GM06990 (cell line): ENCODE measurements at regions not wholly inside any gene's neighbourhood (a gene's known extent, or its start where the extent isn't known, plus 50 kb on each side); places are given as distances from the start of the nearest gene placed in this dataset.
"Not testable (repeated sequence)": the region's sequence is repeated elsewhere in the genome, so short reads cannot be mapped to it uniquely, and the experiment has no call there.

Source experiments
- DNase-seq: peaks from one replicate; pipeline ENCODE4 v3.0.0-alpha.2; 2011; ENCODE audit not compliant: insufficient read length; ENCODE audit errors: extremely low read depth
- H3K27me3 ChIP-seq: replicated peaks from 2 replicates; pipeline ENCODE4 v1.6.0; 2011; ENCODE audit warnings: low read length; ENCODE audit not compliant: control insufficient read depth, insufficient read depth
- H3K36me3 ChIP-seq: 2 replicates; pipeline ENCODE4 v1.5.1; 2011; ENCODE audit warnings: low read length; ENCODE audit not compliant: control insufficient read depth, insufficient read depth
- H3K4me3 ChIP-seq: replicated peaks from 2 replicates; pipeline ENCODE4 v1.5.1; 2011; ENCODE audit warnings: low read depth, mild to moderate bottlenecking, control low read depth, low read length
- TF ChIP-seq, protein P1 (sequence below): IDR thresholded peaks from 2 replicates; pipeline ENCODE4 v1.5.1; 2011; ENCODE audit warnings: low read length, control low read depth, mild to moderate bottlenecking, inconsistent platforms; ENCODE audit not compliant: insufficient read depth, poor library complexity, severe bottlenecking

DNA sequence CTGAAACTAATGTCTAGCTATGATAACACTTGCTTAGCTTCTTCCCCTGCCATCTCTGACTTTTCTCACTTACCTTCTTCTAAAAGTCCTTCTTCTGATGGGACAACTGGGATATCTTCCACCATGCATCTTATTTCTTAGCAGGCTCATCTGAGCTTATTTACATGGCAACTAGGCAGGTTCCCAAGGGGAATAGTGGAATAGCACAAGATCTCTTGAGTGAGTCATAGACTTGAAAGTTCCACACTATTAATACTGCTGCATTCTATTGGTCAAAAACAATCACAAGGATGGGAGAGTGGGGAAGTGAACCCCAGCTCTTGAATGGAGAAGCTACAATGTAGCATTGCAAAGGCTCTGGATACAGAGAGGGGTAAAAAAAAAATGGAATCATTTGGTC lies 142.1 kb downstream of the HAO1 start:
- Histone ChIP-seq H3K36me3 (no peaks in the 10 kb centered on the region), H3K4me3 (no peak overlapping the region), H3K27me3 (no peaks in the 10 kb centered on the region)
- TF ChIP-seq, protein P1, sequence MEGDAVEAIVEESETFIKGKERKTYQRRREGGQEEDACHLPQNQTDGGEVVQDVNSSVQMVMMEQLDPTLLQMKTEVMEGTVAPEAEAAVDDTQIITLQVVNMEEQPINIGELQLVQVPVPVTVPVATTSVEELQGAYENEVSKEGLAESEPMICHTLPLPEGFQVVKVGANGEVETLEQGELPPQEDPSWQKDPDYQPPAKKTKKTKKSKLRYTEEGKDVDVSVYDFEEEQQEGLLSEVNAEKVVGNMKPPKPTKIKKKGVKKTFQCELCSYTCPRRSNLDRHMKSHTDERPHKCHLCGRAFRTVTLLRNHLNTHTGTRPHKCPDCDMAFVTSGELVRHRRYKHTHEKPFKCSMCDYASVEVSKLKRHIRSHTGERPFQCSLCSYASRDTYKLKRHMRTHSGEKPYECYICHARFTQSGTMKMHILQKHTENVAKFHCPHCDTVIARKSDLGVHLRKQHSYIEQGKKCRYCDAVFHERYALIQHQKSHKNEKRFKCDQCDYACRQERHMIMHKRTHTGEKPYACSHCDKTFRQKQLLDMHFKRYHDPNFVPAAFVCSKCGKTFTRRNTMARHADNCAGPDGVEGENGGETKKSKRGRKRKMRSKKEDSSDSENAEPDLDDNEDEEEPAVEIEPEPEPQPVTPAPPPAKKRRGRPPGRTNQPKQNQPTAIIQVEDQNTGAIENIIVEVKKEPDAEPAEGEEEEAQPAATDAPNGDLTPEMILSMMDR = no peak
- DNase-seq = no peak

DNA sequence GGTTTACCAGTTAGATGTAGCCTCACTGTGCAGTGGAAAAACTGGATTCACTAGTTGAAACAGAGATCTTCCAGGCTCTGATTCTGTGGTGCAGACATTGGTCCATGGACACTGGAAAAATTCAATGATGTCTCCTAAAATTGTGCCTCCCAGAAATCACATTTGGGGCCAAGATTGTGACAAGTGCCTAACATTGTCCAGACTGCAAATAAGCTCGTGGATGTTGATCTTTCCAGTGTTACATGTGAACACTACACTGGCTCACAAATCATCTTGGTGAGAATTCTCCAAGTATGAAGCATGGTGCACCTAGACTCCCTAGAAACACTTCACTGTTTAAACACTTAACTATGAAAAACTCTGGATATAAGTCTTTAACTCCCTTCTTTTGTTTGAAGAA lies 140.4 kb downstream of the HAO1 start:
- Histone ChIP-seq H3K36me3 (no peaks in the 10 kb centered on the region), H3K4me3 (no peak overlapping the region), H3K27me3 (no peaks in the 10 kb centered on the region)
- no peak for DNase-seq
- TF ChIP-seq, protein P1 = no peak

DNA sequence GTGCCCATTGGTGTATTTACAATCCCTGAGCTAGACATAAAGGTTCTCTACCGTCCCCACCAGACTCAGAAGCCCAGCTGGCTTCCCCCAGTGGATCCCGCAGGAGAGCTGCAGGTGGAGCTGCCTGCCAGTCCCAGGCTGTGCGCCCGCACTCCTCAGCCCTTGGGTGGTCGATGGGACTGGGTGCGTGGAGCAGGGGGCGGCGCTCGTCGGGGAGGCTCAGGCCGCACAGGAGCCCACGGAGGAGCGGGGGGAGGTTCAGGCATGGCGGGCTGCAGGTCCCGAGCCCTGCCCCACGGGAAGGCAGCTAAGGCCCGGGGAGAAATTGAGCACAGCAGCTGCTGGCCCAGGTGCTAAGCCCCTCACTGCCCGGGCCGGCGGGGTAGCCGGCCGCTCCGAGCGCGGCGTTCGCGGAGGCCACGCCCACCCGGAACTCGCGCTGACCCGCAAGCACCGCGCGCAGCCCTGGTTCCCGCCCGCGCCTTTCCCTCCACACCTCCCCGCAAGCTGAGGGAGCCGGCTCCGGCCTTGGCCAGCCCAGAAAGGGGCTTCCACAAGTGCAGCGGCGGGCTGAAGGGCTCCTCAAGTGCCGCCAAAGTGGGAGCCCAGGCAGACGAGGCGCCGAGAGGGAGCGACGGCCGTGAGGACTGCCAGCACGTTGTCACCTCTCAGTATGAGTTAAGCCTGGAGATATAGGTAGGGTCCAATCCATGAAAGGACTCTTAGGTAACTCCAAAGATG lies 136.7 kb downstream of the HAO1 start:
- H3K4me3 ChIP-seq, DNase-seq, H3K36me3 ChIP-seq: not testable (repeated sequence)

DNA sequence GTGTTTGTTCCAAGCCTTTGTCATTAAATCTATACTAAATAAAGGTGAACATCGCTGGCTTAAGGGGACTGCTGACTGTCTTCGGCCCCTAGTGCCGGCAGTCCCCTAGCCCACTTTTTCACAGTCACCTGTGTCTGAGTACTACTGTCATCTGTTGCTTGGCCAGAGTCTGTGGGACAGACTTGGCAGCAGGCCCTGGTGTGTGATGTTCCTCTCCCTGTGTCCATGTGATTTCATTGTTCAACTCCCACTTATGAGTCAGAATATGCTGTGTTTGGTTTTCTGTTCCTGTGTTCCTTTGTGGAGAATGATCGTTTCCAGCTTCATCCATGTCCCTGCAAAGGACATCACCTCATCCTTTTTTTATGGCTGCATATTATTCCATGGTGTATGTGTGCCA lies 133.4 kb downstream of the HAO1 start:
- no peak for DNase-seq
- TF ChIP-seq, protein P1 = no peak
- Histone ChIP-seq H3K27me3 (no peaks in the 10 kb centered on the region), H3K36me3 (no peaks in the 10 kb centered on the region), H3K4me3 (no peak overlapping the region)

More for the DNA sequence above, 136.7 kb downstream of the HAO1 start:
- H3K27me3 ChIP-seq = not testable (repeated sequence)

DNA sequence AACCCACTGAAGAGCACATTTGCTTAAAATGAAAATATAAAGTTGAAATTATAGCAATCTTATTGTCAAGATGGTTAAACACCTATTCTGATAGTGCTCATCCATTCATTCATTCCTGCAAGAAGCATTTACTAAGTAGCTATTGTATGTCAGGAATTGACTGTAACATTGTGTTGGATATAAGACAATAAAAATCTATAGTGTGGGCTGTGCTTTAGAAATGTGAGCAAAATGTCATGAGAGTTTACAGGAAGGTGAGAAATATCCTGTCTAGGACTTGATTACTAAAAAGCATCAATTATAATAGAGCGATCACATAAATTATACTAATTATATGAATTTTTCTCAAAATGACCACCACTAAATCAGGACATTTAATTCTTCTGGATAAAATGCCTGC lies 123.0 kb downstream of the HAO1 start:
- H3K36me3 ChIP-seq = no peaks in the 10 kb centered on the region
- TF ChIP-seq, protein P1 = no peak
- H3K4me3 ChIP-seq = no peak overlapping the region
- DNase-seq = no peak
- H3K27me3 ChIP-seq = no peaks in the 10 kb centered on the region

DNA sequence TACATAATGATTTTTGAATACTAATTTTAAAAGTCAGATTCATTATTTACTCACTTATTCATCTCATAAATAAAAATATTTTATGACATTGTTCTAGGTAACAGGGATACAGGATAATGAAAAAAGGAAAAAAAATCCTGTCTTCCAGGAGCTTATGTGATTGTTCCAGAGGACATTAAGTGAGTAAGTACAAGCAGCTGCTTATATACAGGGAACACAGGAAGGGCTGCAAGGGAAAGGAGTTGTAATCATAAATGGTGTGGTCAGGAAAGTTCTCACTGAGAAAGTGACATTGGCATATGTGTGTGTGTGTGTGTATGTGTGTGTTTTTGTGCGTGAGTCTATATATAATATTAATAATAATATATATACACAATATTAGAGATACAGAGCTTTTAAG lies 121.8 kb downstream of the HAO1 start:
- Histone ChIP-seq H3K36me3 (no peaks in the 10 kb centered on the region), H3K27me3 (no peaks in the 10 kb centered on the region), H3K4me3 (no peak overlapping the region)
- no peak for DNase-seq
- TF ChIP-seq, protein P1 = no peak
